GM19452 (cell line): ENCODE measurements at regions not wholly inside any gene's neighbourhood (a gene's known extent, or its start where the extent isn't known, plus 50 kb on each side); places are given as distances from the start of the nearest gene placed in this dataset.

ENCODE experiments used
- ATAC-seq: cut with Tn5 transposase; IDR thresholded peaks from one replicate; pipeline ENCODE4 v1.9.1; 2021; ENCODE audit not compliant: unreplicated experiment

- no peak for ATAC-seq
Observed at GRCh38 chr13:100870898-100871297, 196.3 kb upstream of the TMTC4 start.

GRCh38 chr13:100860866-100861265 lies 186.3 kb upstream of the TMTC4 start:
- no peak for ATAC-seq

DNA sequence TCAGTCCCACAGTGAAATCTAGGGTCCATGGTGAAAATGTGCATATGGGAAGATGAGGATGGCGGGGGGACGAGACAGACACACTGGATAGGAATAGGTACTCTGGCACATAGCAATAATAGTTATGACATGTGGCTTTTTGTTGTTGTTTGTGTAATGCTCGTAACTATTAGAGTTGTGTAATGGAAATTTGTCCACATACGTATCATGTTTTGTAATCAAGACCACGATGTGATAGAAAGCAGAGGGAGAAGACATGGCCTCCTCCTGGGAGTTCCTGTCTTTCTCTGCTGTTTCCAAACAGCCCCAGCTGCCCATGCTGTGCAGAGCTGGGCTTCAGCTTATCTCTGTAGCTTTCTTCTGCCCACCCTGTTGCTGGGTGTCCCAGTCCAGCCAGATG lies 185.3 kb upstream of the TMTC4 start:
- no peak for ATAC-seq

DNA sequence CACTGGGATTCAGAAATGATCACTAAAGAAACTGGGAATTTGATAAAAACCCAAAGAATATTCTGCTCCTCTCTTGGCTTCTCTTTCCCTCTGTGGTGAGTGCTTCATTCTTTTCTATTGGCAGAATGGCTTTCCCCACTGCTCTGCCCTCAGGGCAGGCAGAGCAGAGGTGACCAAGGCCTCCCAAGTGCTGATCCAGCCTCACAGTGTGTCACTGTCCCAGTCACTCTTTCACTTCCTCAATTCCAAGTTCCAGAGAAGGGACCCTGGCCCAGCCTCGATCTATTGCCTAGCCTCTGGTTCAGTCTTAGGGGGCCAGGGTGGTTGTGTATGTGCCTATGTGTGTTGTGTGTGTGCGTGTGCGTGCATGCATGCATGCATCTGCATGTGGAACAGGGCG lies 180.6 kb upstream of the TMTC4 start:
- no peak for ATAC-seq

- no peak for ATAC-seq
Observed at GRCh38 chr13:100854006-100854405, 179.4 kb upstream of the TMTC4 start.

DNA sequence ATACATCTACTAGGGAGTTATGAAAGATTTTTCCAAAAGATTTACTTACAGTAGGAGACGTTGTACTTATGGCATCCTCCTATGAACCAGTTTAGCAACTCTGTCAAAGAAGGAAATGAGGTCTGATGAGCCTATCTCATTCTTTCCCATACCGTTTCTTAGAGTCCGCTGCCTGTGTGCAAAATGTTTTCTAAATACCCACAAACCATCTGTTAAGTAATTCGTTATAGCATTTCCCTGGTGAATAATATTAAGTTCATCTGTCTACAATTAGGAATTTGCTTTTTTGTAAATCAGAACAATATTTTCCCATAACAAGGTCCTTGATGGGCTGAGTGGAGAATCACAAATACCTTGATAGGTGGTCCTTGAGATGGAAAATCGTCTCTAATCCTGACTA lies 178.8 kb upstream of the TMTC4 start:
- ATAC-seq, result no peak

- ATAC-seq, result no peak
Observed at GRCh38 chr13:100852146-100852545, 177.6 kb upstream of the TMTC4 start.

DNA sequence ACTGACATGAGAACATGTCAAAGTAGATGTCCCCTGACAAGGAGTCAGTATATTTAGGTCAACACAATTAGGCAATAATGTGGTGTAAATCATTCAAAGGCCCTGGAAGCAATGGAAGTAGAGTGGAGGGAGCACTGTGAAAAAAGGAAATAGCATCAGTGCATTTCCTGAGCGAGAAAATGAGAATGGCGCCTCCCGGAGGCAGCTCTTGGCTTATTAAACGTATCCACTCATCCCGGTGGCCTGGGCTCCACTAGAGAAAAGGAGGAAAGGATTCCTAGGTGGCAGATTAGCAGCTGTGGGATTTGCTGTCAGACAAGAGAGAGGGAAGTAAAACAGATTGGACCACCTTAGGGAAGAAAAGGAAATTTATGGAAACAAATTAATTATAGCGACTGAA lies 173.7 kb upstream of the TMTC4 start:
- ATAC-seq, result no peak

GRCh38 chr13:100845128-100845757 lies 170.6 kb upstream of the TMTC4 start:
- no peak for ATAC-seq

- ATAC-seq, result no peak
Observed at GRCh38 chr13:100842136-100842535, 167.5 kb upstream of the TMTC4 start.

DNA sequence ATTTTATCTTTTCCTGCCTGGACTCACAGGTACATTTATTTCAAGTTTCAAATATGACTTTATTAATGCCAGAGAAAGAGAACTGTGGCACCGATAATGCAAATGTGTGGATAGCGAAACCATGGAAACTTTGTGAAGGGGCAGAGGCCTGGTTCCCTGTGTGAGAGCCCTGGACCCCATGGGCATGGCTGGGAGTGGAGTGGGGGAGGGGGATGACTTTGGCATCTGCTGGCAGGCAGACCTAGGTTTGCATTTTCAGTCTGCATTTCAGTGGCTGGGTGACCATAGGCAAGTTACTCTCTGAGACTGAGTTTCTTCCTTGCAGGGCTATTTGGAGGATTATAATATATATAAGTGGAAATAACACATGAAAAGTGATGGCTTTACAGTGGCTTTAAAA lies 163.8 kb upstream of the TMTC4 start:
- ATAC-seq, result no peak

DNA sequence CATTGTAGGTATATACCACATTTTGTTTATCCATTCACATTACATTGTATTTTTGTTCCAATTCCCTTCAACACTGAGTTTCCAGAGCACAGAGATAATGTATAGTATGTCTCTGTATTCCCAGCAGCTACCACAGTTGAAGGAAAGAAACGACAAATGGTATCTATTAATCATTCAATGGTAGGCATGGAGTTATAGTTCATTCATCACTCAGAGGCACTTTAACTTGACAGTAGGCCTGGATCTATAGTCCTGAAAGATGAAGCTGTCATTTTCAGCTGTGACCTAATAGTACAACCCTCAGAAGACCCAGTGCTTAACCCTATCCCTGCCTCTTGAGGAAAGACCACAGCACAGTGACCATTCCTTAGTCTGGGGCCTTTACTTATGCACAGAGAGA lies 163.0 kb upstream of the TMTC4 start:
- no peak for ATAC-seq

DNA sequence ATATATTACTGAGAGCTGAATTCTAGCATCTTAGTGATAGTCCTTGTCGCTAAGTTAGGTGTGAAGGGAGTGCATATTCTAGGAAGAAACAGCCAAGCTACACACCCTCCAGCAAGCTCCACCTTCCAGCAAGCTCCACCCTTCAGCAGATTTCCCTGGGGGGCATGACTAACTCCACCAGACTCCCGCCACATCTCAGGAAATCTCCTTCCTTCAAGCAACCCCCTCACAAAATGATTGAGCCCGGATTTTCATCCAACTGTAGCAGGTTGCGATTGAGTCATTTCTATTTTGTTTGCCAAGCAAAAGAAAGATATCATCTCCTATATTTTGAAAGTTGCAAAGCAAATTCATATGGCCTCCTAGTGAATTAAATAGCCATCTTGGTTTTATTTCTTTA lies 162.1 kb upstream of the TMTC4 start:
- no peak for ATAC-seq

DNA sequence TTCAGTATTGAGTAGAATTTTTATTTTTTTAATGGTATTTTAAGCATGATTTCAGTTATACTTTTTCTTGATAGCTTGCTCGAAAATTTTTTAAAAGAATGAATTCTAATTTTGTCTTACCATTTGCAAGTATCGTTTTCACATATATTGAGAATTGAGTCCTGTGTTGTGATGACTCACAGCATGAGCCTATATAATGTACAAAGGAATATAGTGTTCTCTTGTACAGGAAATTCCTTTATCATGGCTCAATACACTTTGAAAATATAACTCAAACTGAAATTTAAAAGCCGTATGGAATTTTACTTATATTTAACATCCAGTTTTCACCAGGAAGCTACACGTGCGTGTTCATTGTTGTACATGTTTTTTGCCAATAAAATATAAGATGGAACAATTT lies 161.1 kb upstream of the TMTC4 start:
- ATAC-seq, result no peak

DNA sequence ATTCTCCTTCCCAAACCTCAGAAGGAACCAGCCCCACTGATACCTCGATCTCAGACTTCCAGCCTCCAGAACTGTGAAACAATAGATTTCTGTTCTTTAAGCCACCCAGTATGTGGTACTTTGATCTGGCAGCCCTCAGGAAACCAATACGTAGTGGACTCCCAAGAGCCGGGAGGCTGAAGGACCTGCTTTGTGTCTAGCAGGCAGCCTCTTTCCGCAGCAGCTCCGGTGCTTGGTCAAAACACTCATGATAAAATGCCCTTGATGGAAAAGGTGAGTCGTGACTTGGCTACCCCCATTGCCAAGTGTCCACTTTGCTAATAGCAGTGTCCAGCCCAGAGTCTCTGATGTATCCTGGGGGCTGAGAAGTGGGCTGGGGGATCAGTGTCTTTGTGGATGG lies 158.8 kb upstream of the TMTC4 start:
- no peak for ATAC-seq

- no peak for ATAC-seq
Observed at GRCh38 chr13:100828226-100828625, 153.6 kb upstream of the TMTC4 start.

- no peak for ATAC-seq
Observed at GRCh38 chr13:100827489-100828176, 153.0 kb upstream of the TMTC4 start.

DNA sequence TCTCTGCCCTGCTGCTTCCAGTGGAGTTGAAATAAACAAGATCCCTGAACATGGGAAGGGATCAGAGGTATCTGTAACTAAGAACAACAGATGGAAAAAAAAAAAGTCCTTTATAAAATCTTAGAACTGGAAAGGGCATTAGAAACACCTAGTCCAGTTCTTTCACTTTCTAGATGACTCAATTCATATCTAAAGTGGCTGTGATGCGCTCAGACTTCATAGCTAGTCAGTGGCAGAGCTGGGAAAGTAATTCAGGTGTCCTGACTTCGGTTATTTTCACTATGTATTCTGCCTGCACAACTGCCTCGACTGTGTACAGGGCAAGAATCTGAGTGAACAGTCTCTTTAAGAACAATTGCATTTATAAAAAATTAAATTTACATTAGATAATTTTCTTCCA lies 151.8 kb upstream of the TMTC4 start:
- ATAC-seq, result no peak

GRCh38 chr13:100825557-100825956 lies 151.0 kb upstream of the TMTC4 start:
- no peak for ATAC-seq

GRCh38 chr13:100824366-100824765 lies 149.8 kb upstream of the TMTC4 start:
- no peak for ATAC-seq

DNA sequence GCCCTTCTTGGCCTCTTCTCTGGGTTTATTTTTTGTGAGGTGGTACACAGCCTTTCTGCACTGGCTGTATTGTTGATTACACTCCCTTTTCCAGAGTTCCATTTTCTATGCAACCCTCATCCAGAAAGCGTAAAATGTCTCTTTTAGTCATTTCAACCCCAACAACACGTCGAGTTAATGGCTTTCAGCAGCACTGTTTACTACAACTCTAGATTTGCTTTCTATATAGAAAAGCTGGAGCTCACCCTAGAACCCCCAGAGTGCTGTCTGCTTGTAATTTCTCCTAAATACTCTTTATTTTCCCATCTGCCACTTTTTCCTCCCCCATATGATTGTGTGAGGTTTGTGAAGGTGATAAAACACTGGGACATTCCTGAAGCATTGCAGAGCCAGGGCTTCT lies 148.9 kb upstream of the TMTC4 start:
- no peak for ATAC-seq

- no peak for ATAC-seq
Observed at GRCh38 chr13:100822871-100823443, 148.4 kb upstream of the TMTC4 start.

DNA sequence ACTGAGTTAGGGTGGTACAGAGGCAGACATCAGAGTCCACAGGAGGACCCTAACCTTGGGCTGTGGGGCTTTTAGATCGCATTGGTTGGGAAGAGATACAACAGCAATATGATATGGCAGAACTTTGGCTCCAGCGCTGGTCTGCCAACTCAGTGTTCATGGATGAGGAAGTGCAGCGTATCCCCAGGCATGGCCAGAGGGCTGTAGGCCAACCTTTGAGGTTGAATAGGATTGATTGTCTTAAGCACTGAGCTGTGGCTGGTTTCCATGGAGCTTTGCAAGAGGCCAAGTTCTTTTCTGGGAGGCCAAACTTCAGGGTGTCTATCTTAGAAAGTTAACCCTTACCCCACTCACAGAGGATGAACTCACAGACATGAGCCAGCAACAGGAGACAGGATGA lies 144.1 kb upstream of the TMTC4 start:
- ATAC-seq, result no peak
